GM04503 (cell line): ENCODE measurements at regions not wholly inside any gene's neighbourhood (a gene's known extent, or its start where the extent isn't known, plus 50 kb on each side); places are given as distances from the start of the nearest gene placed in this dataset.

Experiments used
- DNase-seq: peaks from one replicate; pipeline ENCODE4 v3.0.0-alpha.2; 2012; ENCODE audit warnings: low read depth

DNA sequence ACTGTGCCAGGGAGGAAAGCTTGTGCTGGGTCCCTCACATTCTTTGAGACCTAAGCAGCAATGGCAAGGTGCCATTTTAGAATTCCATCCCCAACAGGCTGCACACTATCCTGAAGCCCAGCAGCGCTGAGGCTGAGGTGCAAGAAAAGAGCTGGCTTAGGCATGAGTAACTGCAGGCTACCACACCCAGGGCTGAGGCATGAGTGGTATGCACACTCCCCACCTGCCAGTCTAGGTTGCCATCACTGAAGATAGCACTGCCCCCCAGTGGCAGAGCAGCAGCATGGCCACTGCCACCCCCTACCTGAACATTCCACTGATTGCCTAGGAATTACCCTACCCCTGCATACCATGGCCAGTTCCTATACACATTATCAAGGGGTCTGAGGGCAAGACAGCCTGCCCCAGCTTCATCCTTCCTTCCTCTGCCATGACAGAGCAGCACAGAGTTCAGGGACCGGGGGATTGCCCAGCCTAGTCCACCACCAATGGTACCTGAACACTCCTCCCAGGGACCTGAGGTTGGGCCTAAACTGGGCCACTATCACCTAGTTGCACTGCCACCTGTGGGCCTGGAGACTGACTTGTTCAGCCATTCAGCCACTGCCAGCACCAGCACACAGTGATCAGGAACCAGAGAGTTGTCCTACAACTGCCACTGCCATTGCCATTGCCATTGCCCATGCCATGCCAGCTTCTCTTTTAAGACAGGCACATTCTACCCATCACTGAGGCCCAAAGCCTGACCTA, 129.8 kb downstream of the SATB1 start:
- DNase-seq = peak; percentile 36

DNA sequence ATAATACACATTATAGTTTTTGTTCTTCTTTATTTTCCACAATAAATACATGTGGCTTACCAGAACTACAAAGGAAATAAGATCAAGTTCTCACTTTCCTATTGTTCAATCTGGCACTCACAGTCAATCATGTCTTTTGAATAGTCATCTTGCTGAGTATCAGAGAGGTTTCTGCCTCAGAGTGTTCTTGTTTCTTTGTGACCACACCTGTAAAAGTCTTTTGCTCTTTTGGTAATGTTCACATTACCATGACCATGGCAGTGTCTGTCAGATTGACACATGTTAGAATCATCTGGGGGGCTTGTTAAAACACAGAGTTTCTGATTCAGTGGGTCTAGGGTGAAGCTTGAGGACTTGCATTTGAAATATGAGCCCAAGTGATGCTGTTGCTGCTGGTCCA, 135.0 kb downstream of the SATB1 start:
- no peak for DNase-seq

DNA sequence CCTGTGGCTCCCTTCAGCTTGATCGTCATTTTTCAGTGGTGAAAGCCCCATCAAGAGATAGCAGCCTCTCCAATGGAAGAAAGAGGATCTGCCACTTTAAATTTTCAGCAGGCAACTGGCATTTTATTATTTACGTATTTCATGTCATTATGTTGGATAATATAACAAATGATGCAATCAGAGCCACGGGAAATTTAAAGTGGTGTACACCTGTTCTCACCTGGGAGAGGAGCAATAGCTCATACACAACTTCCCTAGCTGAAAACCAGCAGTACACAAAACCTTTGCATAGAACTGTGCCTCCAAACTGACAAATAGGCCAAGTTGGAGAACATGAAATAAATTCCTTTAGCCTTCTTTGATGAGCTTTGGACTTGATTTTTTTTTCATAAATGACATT, 136.9 kb downstream of the SATB1 start:
- DNase-seq = no peak

DNA sequence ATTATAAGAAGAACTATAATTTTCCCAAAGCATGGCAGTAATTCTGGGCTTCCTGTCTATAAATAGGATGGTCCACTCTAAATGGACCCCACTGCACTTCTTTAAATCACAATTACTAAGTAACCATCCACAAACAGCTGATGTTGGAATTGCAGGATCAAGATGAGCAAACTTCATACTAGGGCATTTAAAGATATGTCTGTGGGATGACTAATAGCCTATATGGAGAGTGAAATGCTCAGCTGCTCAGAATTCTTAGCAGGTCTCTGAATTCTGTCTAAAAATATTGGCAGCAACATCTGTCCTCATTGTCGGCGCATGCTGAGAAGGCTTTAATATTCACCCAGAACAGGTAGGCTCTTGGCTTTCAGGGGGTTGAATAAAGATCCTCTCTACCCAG, 140.4 kb downstream of the SATB1 start:
- DNase-seq = no peak

DNA sequence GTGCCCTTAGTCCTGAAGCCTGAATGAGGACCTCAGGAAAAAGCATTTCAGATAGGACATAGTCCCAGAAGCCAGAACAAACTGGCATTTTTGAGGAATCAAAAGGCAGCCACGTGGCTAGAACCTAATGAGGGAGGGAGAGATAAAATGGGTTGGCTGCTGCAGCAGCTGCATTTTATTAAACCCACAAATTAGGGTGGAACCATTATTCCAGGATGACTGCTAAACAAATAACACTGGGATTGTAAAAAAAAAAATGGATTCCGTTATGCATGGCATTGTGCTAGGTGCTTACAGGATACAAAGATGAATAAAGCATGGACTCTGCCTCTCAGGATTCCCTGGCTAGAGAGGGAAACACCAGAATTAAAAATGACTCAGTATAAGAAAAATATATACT, 141.5 kb downstream of the SATB1 start:
- DNase-seq = no peak

DNA sequence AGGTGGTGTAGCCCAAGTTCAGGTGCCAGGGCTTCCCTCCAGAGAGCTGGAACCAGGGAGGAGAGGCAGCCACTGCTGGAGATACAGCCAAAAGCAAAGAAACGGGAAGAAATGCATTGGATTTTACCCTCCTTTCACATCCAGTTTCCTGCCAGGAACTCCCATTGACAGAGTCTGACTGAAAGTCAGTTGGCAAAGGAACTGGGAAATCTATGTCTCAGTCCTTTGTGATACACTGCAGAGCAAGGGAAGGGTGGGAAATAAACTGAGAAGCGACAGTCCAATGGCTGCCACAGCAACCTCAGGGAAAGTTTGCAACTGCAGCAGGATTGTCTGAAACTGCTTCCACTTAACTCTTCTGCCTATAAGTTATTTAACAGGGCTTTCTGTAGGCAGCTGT, 142.6 kb downstream of the SATB1 start:
- no peak for DNase-seq

DNA sequence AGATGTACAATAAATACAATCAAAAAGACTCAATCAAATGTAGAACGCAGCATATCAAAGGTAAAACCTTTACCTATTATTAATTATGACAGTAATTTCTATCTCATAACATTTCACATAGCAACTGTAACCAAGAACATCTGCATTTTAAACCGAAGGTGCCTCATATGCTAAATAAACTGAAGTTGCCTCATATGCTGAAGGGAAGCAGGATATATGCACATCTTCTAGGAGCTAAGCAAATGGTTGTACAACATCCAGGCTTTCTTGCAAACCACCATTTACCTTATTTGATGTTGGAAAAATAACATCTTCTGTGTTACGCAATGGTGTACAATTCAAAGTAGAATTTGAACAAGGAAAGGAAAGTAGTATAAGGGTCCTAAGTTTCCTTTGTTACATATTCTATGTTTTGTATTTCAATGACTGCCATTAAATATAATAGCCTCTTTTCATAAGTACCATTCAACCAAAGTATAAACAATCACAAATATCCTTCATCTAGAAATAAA, 145.9 kb downstream of the SATB1 start:
- DNase-seq = no peak

DNA sequence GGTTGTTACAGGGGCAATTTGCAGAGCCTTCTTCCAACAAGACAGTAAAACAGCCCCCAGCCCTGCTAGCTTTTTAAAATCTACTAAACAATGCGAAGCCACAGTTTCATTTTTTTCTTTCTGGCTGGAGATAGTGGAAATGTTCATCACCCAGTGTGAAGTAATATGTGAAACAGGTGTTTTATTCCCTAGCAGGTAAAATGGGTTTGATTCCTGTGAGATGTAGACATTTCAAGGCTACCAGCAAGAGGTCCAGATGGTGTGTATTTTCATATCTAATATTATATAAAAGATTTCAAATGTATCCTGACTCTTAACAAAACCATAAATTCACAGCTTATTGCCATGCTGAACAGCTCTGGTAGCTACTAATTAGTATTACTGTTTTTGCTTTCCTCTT, 160.3 kb downstream of the SATB1 start:
- no peak for DNase-seq

DNA sequence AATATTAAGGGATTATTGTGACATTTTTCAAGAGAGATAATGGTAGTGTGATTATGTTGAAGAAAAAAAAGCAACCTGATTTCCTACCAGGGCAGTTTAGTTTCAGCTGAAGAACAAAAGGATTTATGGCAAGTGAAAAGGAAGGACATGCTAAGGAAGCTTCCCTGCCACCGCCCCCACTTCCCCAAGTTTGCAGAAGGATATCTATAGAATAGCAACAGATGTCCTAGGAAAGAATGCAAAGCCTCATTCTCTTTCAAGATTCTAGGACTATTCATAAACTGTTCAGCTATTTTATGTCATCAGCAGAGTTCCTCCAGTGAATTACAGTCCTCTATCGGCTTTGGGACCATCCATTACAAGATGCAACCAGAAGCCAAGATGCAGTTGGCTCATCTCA, 160.8 kb downstream of the SATB1 start:
- no peak for DNase-seq

DNA sequence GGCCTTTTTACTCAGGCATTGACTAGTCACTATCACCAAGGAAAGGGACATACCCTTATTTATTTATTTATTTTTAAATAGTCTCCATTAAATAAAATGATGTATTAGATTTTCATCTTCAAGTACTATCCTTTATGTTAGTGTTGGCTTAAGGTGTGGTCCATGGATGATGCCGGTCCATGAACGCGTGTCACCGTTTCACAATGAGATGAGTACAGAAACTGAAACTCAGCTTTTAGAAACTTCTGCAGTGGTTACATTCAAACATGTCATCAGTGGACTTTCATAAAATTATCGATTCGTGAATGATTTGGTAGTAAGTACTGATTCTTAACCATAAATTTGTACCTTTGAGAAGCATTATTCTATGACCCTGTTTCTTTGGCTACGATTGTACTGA, 166.6 kb downstream of the SATB1 start:
- no peak for DNase-seq

DNA sequence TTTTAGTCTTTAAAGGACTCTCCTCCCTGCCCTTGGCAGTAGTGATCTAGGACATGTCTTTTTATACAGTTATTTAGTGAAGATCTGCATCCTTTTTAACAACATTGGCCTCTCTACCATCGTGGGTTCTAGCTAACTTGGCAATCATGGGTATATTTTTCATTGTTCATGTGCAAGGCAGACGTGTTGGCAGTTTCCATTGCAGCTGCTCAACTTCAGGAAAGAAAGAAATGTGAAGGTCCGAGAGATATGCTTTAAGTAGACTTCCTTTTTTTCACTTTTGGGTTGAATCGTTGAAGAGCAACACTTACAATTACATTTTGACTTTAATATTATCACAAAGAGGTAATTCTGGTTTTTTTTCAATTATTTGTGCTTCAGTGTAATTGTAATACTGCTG, 172.6 kb downstream of the SATB1 start:
- DNase-seq = no peak

DNA sequence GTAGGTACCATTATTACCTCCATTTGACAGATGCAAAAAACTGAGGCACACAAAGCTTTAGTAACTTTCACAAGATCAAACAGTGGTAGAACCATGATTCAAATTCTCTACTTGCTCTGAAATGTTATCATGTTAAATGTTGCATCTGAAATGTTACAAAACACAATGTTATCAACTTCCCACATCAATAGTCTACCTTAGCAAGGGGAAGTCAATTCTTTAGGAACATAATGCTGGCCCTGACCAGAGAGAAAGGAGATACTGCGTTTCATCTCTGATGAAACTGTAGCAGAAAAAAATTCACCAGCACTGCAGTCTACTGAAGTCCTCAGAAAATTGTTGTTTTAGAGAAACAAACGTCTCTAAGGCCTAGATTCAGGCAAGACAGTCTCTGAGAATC, 174.1 kb downstream of the SATB1 start:
- no peak for DNase-seq

DNA sequence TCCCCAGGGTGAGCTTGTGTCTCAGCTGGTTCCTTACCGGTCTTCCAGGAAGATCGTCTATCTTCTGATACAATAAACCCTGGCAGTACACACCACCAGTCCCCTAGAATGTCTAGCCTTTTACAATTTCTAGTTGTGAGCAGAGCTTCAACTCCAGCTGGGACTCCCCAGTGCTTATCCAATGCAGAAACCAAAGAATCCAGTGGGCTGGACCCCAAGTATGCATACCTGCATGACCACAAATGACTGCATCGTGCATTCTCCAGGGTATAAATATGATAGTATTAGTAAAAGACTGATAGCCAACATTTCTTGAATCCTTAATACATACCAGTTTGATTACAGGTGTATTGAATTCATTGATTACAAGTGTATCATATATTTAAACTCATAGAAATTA, 176.0 kb downstream of the SATB1 start:
- DNase-seq = no peak

DNA sequence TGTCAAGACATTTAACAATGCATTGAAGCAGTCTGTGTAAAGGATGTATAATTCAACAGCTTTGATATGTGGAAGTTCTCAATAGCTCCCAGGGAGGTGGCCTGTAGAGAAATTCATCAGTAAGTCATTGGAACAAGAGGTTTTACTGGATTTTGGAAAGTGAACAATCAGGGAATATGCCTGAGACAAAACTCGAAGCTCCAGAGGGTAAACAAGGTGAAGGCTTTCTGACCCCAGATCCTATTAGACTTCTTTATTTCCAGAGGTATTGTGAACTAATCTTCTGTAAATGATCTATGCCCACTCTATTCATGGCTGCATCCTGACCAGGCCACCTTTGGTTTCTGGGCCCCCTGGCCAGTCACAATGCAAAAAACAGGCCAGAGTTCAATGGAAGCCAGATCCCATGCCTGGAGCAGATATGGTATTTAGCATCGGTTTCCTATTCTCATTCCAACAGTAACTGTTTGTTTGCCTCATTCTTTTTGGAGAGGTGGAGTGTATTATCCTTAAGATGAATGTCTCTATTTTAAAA, 177.3 kb downstream of the SATB1 start:
- no peak for DNase-seq

DNA sequence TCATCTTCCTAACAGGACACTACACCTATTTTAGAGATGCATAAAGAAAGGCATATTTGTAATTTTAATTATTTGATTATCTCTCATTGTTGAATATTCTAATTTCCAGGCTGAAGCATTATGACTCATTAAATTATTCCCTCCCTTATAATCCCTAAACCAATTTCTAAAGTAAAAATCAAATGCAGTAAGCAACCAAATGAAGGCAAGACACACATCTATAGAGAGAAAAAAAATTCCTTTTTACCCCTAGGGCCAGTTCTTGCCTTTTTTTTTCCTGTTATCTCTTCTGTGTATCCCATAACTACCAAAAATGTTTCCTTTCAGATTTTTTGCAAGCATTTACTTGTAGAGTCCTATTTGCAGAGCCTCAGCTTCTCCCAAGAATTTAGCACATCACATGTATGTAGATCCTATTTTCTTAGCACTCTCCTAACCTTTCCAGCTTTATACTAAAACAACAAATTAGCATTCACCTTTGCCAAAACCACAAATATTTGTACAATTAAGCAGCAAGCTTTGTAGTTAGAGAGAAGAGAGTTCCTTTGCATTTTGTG, 177.9 kb downstream of the SATB1 start:
- DNase-seq = no peak

DNA sequence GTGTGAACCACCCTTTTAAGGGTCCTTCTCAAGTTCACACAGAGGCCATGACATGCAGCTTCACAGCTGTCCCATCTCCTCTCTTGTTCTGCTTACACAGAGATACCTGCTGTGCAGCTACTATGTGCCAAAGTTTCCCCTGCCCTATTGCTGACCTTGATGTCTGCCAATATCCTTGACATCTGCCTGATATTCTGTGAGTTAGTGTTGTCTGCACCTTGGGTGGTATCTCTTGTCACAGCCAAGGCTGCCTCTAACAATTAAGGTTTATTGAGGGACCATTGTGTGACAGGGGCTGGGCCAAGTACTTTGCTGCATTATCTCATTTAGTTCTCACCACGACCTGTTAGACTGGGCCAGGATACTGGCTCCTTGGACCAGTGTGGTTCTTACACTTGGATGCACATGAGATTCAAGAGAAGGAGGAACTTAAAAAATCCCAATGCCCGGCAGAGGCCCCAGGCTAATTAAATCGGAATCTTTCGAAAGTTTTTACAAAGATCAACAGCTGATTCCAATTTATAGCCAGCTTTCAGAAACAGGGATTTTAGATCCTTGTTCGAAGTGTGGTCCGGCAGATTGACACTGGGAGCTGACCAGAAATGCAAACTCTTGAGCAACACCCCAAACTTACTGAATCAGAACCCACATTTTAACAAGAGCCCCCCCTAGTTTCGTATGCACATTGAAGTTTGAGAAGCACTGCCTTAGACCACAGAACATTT, 178.6 kb downstream of the SATB1 start:
- DNase-seq = no peak

DNA sequence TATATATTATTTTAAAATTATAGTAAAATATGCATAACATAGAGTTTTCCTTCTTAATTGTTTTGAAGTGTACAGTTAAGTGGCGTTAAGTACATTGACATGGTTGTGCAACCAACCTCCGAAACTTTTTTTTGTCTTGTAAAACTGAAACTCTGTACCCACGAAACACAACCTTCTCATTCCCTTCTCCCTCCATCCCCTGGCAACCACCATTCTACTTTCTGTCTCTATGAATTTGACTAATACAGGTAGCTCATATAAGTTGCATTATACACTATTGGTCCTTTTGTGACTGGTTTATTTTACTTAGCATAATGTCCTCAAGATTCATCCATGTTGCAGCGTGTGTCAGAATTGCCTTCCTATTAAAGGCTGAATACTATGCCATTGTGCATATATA, 179.4 kb downstream of the SATB1 start:
- DNase-seq = no peak

DNA sequence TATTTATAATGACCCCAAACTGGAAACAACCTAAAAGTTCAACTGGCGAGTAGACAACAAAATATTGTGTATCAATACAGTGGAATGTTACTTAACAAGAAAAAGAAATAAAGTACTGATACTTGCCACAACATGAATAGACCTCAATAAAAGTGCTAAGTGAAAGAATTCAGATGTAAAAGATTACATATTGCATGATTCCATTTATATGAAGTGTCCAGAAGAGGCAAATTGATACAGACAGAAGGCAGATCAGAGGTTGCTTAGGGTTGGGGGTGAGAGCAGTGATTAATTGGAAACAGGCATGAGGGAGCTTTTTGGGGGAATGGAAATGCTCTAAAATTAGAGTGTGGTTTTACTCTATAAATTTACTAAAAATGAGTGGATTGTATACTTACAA, 183.3 kb downstream of the SATB1 start:
- no peak for DNase-seq

DNA sequence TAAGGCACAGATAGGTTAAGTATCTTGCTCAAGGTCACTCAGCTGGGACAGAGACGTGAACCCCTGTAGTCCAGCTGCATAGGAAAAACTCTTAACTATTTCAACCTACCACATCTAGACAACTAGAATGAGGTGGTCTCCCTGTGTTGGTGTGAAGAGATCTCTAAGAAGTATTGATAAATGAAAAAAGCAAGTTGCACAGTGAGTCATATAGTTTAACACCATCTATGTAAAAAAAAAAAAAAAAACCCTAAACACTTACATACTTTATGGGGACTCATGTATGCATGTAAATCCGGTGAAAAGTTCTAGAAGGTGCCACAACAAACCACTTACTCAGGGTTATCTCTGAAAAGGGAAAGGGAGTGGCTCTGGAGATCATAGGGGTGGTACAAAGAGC, 185.5 kb downstream of the SATB1 start:
- no peak for DNase-seq

DNA sequence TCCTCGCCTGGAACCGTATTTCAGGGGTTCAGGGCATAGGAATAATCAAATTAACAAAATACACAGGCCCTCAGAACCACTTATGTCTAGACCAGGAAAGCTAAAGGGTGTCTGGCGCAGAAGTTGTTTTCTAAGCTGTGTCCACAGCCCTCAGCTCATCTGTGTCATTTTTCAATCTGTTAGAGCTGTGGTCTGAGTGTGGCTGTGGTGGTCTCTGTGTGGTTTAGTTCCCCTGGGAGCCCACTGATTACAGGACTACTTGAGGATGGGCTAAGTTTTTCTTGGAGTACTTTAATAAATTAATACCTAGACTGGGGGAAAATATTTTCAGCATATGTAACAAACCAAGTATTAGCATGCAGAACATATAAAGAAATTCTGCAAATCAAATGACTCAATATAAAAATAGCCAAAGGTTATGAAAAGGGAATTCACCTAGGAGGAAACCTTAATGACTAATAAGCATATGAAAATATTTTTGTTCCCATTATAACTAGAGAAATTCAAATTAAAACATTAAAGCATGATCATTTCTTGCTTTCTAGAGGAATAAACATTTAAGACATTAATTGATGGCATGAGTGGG, 186.3 kb downstream of the SATB1 start:
- DNase-seq = no peak

DNA sequence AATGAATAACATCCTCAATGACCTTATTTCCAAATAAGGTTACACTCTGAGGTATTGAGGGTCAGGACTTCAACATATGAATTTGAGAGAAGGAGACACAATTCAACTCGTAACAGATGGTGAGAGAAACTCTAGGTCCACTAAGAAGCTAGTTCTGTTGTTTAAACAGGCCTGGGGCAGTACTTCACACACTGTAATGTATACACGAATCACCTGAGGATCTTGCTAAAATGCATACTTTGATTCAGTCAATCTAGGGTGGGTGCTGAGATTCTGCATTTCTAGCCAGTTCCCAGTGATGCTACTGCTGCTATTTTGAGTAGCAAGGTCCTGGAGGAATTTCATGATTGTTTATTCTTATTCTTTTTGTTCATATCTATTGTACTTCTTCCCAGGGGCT, 186.8 kb downstream of the SATB1 start:
- DNase-seq = no peak

DNA sequence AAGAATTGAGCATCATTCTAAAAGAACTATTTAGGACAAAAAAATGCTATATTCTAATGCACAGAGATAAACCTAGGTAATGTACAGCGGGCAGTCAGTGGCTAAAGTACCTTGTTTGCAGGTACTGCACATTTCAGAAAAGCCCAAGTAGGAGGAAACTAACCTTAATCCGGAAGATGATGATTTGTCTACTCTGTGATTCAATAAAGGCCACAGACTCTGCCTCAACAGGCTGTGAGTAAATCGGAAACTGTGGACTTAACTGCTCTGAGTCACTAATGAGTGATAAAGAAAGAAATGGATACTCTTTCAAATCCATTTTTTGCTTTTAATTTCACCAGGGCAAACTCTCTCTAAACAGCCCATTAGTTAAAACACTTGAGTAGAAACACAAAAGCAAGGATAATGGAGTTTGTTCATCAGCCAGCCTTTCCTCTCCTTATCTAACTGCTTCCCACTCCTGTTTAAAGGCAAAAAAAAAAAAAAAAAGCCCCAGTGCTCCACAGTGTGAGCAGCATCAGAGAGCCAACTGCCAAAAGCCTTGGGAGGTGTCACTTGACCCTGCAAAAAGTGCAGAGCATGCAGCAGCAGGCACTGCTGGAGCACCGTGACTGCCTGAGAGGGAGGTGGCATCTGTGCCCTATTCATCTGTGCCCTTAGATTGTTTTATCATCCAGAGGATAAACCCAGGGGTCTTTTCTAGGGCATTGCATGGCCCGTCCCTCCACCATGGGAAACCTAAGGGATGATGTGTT, 187.7 kb downstream of the SATB1 start:
- peak; percentile 12 for DNase-seq
